ENCODE measurements at regions not wholly inside any gene's neighbourhood (a gene's known extent, or its start where the extent isn't known, plus 50 kb on each side); places are given as distances from the start of the nearest gene placed in this dataset.

DNA sequence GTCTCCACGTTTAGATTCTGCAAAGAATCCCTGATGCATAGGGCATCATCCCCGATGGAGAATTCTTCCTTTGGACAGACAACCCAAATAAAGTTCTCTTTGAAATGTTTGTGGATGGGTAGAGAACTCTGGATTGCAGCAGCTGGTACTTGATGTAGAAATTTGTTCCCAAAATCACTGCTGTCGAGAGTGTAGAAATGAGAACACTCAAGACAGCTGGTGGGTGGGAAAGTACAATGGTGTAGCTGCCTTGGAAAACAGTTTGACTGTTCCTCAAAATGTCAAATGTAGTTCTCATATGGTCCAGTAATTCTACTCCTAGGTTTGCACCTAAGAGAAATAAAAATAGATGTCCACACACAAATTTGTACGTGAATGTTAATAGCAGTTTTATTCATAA is 671.5 kb upstream of the TMEM132C start:
- Histone ChIP-seq H4K20me1 (ENCODE audit: insufficient read depth, low read length) (no peaks in the 10 kb centered on the region), H3K9me2 (ENCODE audit: low read depth, low read length) (no peaks in the 10 kb centered on the region), H3K36me3 (ENCODE audit: insufficient read depth, low read length) (no peaks in the 10 kb centered on the region), H3K9me3 (ENCODE audit: low read length) (no peaks in the 10 kb centered on the region), H3K27me3 (ENCODE audit: insufficient read depth, low read length) (no peaks in the 10 kb centered on the region), H3K9ac (ENCODE audit: low read length) (no peak overlapping the region), H3K27ac (ENCODE audit: low read depth, low read length, poor library complexity, severe bottlenecking) (no peak overlapping the region), H3K4me2 (ENCODE audit: low read length) (no peak overlapping the region), H2AFZ (ENCODE audit: low read length) (no peak overlapping the region), H3K79me2 (ENCODE audit: insufficient read depth, low read length) (no peaks in the 10 kb centered on the region), H3K4me3 (ENCODE audit: low read depth, low read length, poor library complexity, severe bottlenecking) (no peak overlapping the region), H3F3A (ENCODE audit: insufficient read depth, low read length) (no peaks in the 10 kb centered on the region), H3K4me1 (ENCODE audit: insufficient read depth, low read length, severe bottlenecking) (no peaks in the 10 kb centered on the region)
- TF ChIP-seq CTCF (IDR thresholded peaks at IDR 0.05; ENCODE audit: low read length) (no peak), EZH2 (IDR thresholded peaks at IDR 0.05; ENCODE audit: borderline replicate concordance, low read length) (no peak)

GRCh38 chr12:127596891-127597290 is 670.1 kb upstream of the TMEM132C start:
- Histone ChIP-seq H3K36me3 (ENCODE audit: insufficient read depth, low read length) (no peaks in the 10 kb centered on the region), H2AFZ (ENCODE audit: low read length) (no peak overlapping the region), H3F3A (ENCODE audit: insufficient read depth, low read length) (no peaks in the 10 kb centered on the region), H3K9me3 (ENCODE audit: low read length) (no peaks in the 10 kb centered on the region), H3K9ac (ENCODE audit: low read length) (no peak overlapping the region), H3K4me1 (ENCODE audit: insufficient read depth, low read length, severe bottlenecking) (no peaks in the 10 kb centered on the region), H4K20me1 (ENCODE audit: insufficient read depth, low read length) (no peaks in the 10 kb centered on the region), H3K4me2 (ENCODE audit: low read length) (no peak overlapping the region), H3K79me2 (ENCODE audit: insufficient read depth, low read length) (no peaks in the 10 kb centered on the region), H3K27ac (ENCODE audit: low read depth, low read length, poor library complexity, severe bottlenecking) (no peak overlapping the region), H3K4me3 (ENCODE audit: low read depth, low read length, poor library complexity, severe bottlenecking) (no peak overlapping the region), H3K9me2 (ENCODE audit: low read depth, low read length) (no peaks in the 10 kb centered on the region), H3K27me3 (ENCODE audit: insufficient read depth, low read length) (no peaks in the 10 kb centered on the region)
- TF ChIP-seq CTCF (IDR thresholded peaks at IDR 0.05; ENCODE audit: low read length) = no peak
- no peak for TF ChIP-seq EZH2 (IDR thresholded peaks at IDR 0.05; ENCODE audit: borderline replicate concordance, low read length)

DNA sequence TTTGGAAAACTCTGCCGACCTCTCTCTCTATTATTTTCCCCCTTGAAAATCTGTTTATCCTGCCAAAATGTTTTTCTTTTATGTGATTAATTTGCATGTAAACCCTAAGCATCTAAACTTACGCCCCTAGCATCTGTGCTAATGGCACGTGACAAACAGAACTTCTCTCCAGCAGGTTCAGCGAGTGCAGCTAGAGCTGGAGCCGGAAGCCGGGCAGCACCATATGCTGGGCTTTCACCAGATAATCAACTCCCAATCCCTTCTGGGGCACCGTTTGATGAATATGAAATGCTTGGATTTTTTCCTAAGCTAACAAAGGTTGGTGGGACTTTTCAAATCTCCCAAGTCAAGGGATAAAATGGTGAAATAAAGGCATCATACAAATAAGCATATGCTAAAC is 667.5 kb upstream of the TMEM132C start:
- H2AFZ ChIP-seq (ENCODE audit: low read length) = no peak overlapping the region
- no peak overlapping the region for H3K4me3 ChIP-seq (ENCODE audit: low read depth, low read length, poor library complexity, severe bottlenecking)
- H3K27ac ChIP-seq (ENCODE audit: low read depth, low read length, poor library complexity, severe bottlenecking) = no peak overlapping the region
- H3K4me2 ChIP-seq (ENCODE audit: low read length) = no peak overlapping the region
- H3K36me3 ChIP-seq (ENCODE audit: insufficient read depth, low read length) = no peaks in the 10 kb centered on the region
- no peaks in the 10 kb centered on the region for H3K27me3 ChIP-seq (ENCODE audit: insufficient read depth, low read length)
- TF ChIP-seq CTCF (IDR thresholded peaks at IDR 0.05; ENCODE audit: low read length) (no peak), EZH2 (IDR thresholded peaks at IDR 0.05; ENCODE audit: borderline replicate concordance, low read length) (no peak)
- no peaks in the 10 kb centered on the region for H3F3A ChIP-seq (ENCODE audit: insufficient read depth, low read length)
- no peaks in the 10 kb centered on the region for H3K4me1 ChIP-seq (ENCODE audit: insufficient read depth, low read length, severe bottlenecking)
- no peaks in the 10 kb centered on the region for H3K9me2 ChIP-seq (ENCODE audit: low read depth, low read length)
- no peak overlapping the region for H3K9ac ChIP-seq (ENCODE audit: low read length)
- no peaks in the 10 kb centered on the region for H3K79me2 ChIP-seq (ENCODE audit: insufficient read depth, low read length)
- H3K9me3 ChIP-seq (ENCODE audit: low read length) = no peaks in the 10 kb centered on the region
- H4K20me1 ChIP-seq (ENCODE audit: insufficient read depth, low read length) = no peaks in the 10 kb centered on the region
